CD8-positive, alpha-beta memory T cell (primary cell): ENCODE measurements at regions not wholly inside any gene's neighbourhood (a gene's known extent, or its start where the extent isn't known, plus 50 kb on each side); places are given as distances from the start of the nearest gene placed in this dataset.
A peak's percentile ranks its signal among the peaks of the same experiment; 100 is the strongest.
"Not testable (repeated sequence)": the region's sequence is repeated elsewhere in the genome, so short reads cannot be mapped to it uniquely, and the experiment has no call there.

Source experiments
- CTCF ChIA-PET: fragments of 350-600 bp; sonication (Branson Sonifier 250); formaldehyde crosslinking; loops from one replicate; lab custom pipeline; 2021; ENCODE audit warnings: antibody characterized with exemption; lab: Charles Lee
- POLR2A ChIA-PET: fragments of 350-600 bp; sonication (Branson Sonifier 250); formaldehyde crosslinking; loops from one replicate; lab custom pipeline; 2021; ENCODE audit warnings: antibody characterized with exemption; lab: Charles Lee
- DNase-seq, 5 donors: peaks; one replicate each; pipeline versions ENCODE4 v3.0.0 to v3.0.0-alpha.2; 2020 to 2022; ENCODE audit warnings: mixed read lengths in 1 of 5
- H3K27ac ChIP-seq: one replicate; pipeline ENCODE4 v1.7.0; 2013; ENCODE audit warnings: low read depth, mild to moderate bottlenecking, low read length, moderate library complexity
- H3K27me3 ChIP-seq: 2 replicates; pipeline ENCODE4 v1.7.0; 2013; ENCODE audit warnings: low read length, mild to moderate bottlenecking; ENCODE audit not compliant: insufficient read depth, poor library complexity, severe bottlenecking
- H3K36me3 ChIP-seq: 2 replicates; pipeline ENCODE4 v1.7.0; 2013; ENCODE audit warnings: mild to moderate bottlenecking, low read length, moderate library complexity; ENCODE audit not compliant: insufficient read depth
- H3K4me1 ChIP-seq: 2 replicates; pipeline ENCODE4 v1.7.0; 2013; ENCODE audit warnings: mild to moderate bottlenecking, low read length, moderate library complexity; ENCODE audit not compliant: insufficient read depth
- H3K4me3 ChIP-seq: 2 replicates; pipeline ENCODE4 v1.7.0; 2013; ENCODE audit warnings: mild to moderate bottlenecking, low read length
- H3K9me3 ChIP-seq: 2 replicates; pipeline ENCODE4 v1.7.0; 2013; ENCODE audit warnings: mild to moderate bottlenecking, low read length
- H3K27ac Mint-ChIP-seq, 8 donors: one replicate each; pipeline ENCODE4 v1.8.0; 2020 to 2021; ENCODE audit warnings: mixed read lengths in 8 of 8, mild to moderate bottlenecking in 6 of 8, inconsistent platforms in 3 of 8, moderate library complexity in 3 of 8
- H3K27me3 Mint-ChIP-seq, 2 donors: one replicate each; pipeline ENCODE4 v1.8.0; 2020 to 2021; ENCODE audit warnings: mixed read lengths in 2 of 2, mild to moderate bottlenecking in 1 of 2, moderate library complexity in 1 of 2
- H3K36me3 Mint-ChIP-seq, 3 donors: one replicate each; pipeline ENCODE4 v1.8.0; 2020 to 2021; ENCODE audit warnings: mixed read lengths in 3 of 3, inconsistent platforms in 1 of 3, mild to moderate bottlenecking in 1 of 3
- H3K4me1 Mint-ChIP-seq, 3 donors: one replicate each; pipeline ENCODE4 v1.8.0; 2020 to 2021; ENCODE audit warnings: mixed read lengths in 3 of 3, inconsistent platforms in 1 of 3, mild to moderate bottlenecking in 1 of 3
- H3K4me3 Mint-ChIP-seq, 7 donors: one replicate each; pipeline ENCODE4 v1.8.0; 2020 to 2021; ENCODE audit warnings: mixed read lengths in 7 of 7, mild to moderate bottlenecking in 6 of 7, moderate library complexity in 4 of 7, inconsistent platforms in 2 of 7
- H3K9me3 Mint-ChIP-seq, 5 donors: one replicate each; pipeline ENCODE4 v1.8.0; 2020 to 2022; ENCODE audit warnings: mixed read lengths in 5 of 5, mild to moderate bottlenecking in 3 of 5, moderate library complexity in 2 of 5, inconsistent platforms in 1 of 5

- CTCF ChIA-PET, result interaction anchor here (1.3 kb wide), 1 partner anchor 9 kb away, joined by 3 read pairs; no protein-coding TSS in a partner anchor
Measured at GRCh38 chr1:171397851-171398469, 84.0 kb downstream of the FMO4 start.

DNA sequence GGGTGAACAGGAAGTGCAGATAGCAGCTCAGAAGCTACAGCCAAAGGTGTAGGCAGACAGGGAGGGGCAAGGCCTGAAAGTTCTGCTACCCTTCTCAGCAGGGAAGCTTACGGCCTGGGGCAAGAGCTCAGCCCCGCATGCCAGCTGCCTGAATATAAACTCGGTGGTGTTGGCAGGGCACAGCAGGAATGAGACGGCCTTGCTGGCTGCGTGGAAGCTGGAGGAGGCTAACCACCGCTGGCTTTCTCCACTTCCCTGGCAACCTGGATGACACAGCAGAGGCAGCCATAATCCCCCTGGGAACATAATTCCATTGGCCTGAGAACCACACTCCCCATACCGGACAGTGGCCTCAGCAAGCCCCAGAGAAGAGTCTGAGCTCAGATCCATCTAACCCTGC lies 81.9 kb upstream of the PRRC2C start:
- CTCF ChIA-PET, result interaction anchor here (1.2 kb wide), 2 partner anchors 14 to 89 kb away, joined by 3 read pairs; partner anchors contain the start of gene FMO4
- no peak overlapping the region for H3K27ac Mint-ChIP-seq

More at GRCh38 chr1:171397851-171398469, 84.0 kb downstream of the FMO4 start:
- H3K27me3 ChIP-seq, result no peaks in the 10 kb centered on the region
- no peaks in the 10 kb centered on the region for H3K36me3 ChIP-seq
- Mint-ChIP-seq H3K27ac (no peak overlapping the region), H3K36me3 (no peaks in the 10 kb centered on the region), H3K4me3 (no peak overlapping the region), H3K27me3 (peaks cover 9 to 34% of the 10 kb centered on the region in 2 donors), H3K9me3 (peaks cover 0 to 3% (median 0%) of the 10 kb centered on the region in 5 donors), H3K4me1 (peaks cover 0 to 3% (median 0%) of the 10 kb centered on the region in 3 donors)
- POLR2A ChIA-PET, result no interaction called here
- no peaks in the 10 kb centered on the region for H3K4me1 ChIP-seq
- no peaks in the 10 kb centered on the region for H3K9me3 ChIP-seq
- no peak overlapping the region for H3K4me3 ChIP-seq
- no peak overlapping the region for H3K27ac ChIP-seq
- DNase-seq, result no peak

DNA sequence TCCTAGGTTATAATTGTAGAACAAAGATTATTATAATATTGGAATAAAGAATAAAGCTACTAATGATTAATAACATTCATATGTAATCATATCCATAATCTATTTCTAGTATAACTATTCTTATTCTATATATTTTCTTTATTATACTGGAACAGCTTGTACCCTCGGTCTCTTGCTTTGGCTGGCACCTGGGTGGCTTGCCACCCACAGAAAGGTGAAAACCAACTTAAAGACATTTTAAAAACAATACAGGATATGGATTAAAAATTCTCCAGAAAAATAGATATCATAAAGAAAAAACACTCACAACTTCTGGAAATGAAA lies 80.0 kb upstream of the PRRC2C start:
- DNase-seq, result no peak
- H3K4me1 ChIP-seq, result no peaks in the 10 kb centered on the region
- no peak overlapping the region for H3K27ac ChIP-seq
- peaks cover 0 to 5% (median 0%) of the 10 kb centered on the region in 3 donors for H3K4me1 Mint-ChIP-seq
- no peak overlapping the region for H3K4me3 Mint-ChIP-seq
- ChIA-PET CTCF (no interaction called here), POLR2A (no interaction called here)
- no peaks in the 10 kb centered on the region for H3K27me3 ChIP-seq
- H3K36me3 ChIP-seq, result no peaks in the 10 kb centered on the region
- H3K27me3 Mint-ChIP-seq, result peaks cover 18 to 20% of the 10 kb centered on the region in 2 donors
- no peaks in the 10 kb centered on the region for H3K9me3 ChIP-seq
- peaks cover 7 to 16% (median 13%) of the 10 kb centered on the region in 5 donors for H3K9me3 Mint-ChIP-seq
- H3K27ac Mint-ChIP-seq, result no peak overlapping the region
- peaks cover 0 to 11% (median 3%) of the 10 kb centered on the region in 3 donors for H3K36me3 Mint-ChIP-seq
- no peak overlapping the region for H3K4me3 ChIP-seq

More for the DNA sequence above, 81.9 kb upstream of the PRRC2C start:
- Histone ChIP-seq H3K4me3 (no peak overlapping the region), H3K9me3 (no peaks in the 10 kb centered on the region), H3K27ac (no peak overlapping the region), H3K4me1 (no peaks in the 10 kb centered on the region), H3K27me3 (no peaks in the 10 kb centered on the region), H3K36me3 (no peaks in the 10 kb centered on the region)
- POLR2A ChIA-PET, result no interaction called here
- DNase-seq, result no peak
- H3K27me3 Mint-ChIP-seq, result peaks cover 14 to 29% of the 10 kb centered on the region in 2 donors
- H3K4me1 Mint-ChIP-seq, result peaks cover 0 to 5% (median 0%) of the 10 kb centered on the region in 3 donors
- peaks cover 0 to 11% (median 3%) of the 10 kb centered on the region in 3 donors for H3K36me3 Mint-ChIP-seq
- peaks cover 7 to 16% (median 13%) of the 10 kb centered on the region in 5 donors for H3K9me3 Mint-ChIP-seq
- no peak overlapping the region for H3K4me3 Mint-ChIP-seq

- H3K4me1 ChIP-seq, CTCF ChIA-PET, POLR2A ChIA-PET, H3K9me3 Mint-ChIP-seq, DNase-seq, H3K36me3 Mint-ChIP-seq, H3K4me3 Mint-ChIP-seq, H3K4me3 ChIP-seq, H3K36me3 ChIP-seq, H3K4me1 Mint-ChIP-seq, H3K27me3 ChIP-seq, H3K27ac Mint-ChIP-seq, H3K27ac ChIP-seq, H3K9me3 ChIP-seq: not testable (repeated sequence)
- H3K27me3 Mint-ChIP-seq, result peaks cover 1 to 13% of the 10 kb centered on the region in 2 donors
Measured at GRCh38 chr1:171413557-171413956, 71.8 kb upstream of the PRRC2C start.

DNA sequence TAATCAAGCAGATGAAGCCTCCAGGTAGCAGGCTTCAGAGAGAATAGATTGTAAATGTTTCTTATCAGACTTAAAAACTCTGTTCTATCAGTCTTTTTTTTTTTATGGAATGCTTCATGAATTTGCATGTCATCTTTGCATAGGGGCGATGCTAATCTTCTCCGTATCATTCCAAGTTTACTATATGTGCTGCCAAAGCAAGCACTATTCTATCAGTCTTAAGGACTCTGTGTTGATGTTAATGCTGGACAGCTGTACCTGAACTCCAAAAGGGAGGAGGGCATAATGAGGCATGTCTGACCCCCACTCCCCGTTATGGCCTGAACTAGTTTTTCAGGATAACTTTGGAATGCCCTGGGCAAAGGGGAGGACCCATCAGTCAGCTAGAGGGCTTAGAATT lies 66.8 kb upstream of the PRRC2C start:
- Mint-ChIP-seq H3K27ac (peak overlapping the region in 3 of 8 donors; percentile 27 to 96 (median 36)), H3K36me3 (no peaks in the 10 kb centered on the region), H3K27me3 (no peaks in the 10 kb centered on the region), H3K4me3 (no peak overlapping the region), H3K4me1 (peaks cover 12 to 32% (median 28%) of the 10 kb centered on the region in 3 donors), H3K9me3 (no peaks in the 10 kb centered on the region)
- H3K27ac ChIP-seq, result no peak overlapping the region
- no peak overlapping the region for H3K4me3 ChIP-seq
- no peak for DNase-seq
- no peaks in the 10 kb centered on the region for H3K27me3 ChIP-seq
- no peaks in the 10 kb centered on the region for H3K9me3 ChIP-seq
- peaks cover 8% of the 10 kb centered on the region for H3K4me1 ChIP-seq
- ChIA-PET CTCF (interaction anchor here (1.4 kb wide), 1 partner anchor 67 kb away, joined by 3 read pairs; the partner anchor contains the start of gene PRRC2C), POLR2A (no interaction called here)
- no peaks in the 10 kb centered on the region for H3K36me3 ChIP-seq

DNA sequence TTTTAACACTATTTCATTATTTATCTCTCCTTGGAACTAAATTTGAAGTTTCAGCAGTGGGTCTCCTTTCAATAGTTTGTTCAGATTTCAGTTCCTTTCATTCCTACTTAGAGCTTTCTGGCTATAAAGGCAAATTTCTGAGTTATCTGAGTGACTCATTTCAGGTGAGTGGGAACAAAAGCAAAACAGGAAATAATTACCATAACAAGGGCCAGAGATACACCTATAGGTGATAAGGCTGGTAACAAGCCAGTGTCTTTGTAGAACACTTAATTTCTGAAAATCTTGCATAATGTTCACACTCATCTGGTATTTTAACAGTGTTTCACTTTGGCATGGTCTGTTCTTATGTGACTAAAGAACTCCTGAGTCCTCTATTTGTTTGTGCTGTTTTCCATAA lies 64.5 kb upstream of the PRRC2C start:
- no peak overlapping the region for H3K4me3 ChIP-seq
- Mint-ChIP-seq H3K27me3 (peaks cover 2 to 3% of the 10 kb centered on the region in 2 donors), H3K36me3 (no peaks in the 10 kb centered on the region), H3K4me3 (peak overlapping the region in 5 of 7 donors; percentile 41 to 74 (median 60)), H3K27ac (peak overlapping the region in 7 of 8 donors; percentile 11 to 88 (median 78)), H3K9me3 (peaks cover 0 to 2% (median 0%) of the 10 kb centered on the region in 5 donors), H3K4me1 (peaks cover 12 to 32% (median 28%) of the 10 kb centered on the region in 3 donors)
- no peaks in the 10 kb centered on the region for H3K36me3 ChIP-seq
- peaks cover 8% of the 10 kb centered on the region for H3K4me1 ChIP-seq
- CTCF ChIA-PET, result no interaction called here
- POLR2A ChIA-PET, result no interaction called here
- H3K27me3 ChIP-seq, result no peaks in the 10 kb centered on the region
- no peak for DNase-seq
- H3K9me3 ChIP-seq, result no peaks in the 10 kb centered on the region
- no peak overlapping the region for H3K27ac ChIP-seq

DNA sequence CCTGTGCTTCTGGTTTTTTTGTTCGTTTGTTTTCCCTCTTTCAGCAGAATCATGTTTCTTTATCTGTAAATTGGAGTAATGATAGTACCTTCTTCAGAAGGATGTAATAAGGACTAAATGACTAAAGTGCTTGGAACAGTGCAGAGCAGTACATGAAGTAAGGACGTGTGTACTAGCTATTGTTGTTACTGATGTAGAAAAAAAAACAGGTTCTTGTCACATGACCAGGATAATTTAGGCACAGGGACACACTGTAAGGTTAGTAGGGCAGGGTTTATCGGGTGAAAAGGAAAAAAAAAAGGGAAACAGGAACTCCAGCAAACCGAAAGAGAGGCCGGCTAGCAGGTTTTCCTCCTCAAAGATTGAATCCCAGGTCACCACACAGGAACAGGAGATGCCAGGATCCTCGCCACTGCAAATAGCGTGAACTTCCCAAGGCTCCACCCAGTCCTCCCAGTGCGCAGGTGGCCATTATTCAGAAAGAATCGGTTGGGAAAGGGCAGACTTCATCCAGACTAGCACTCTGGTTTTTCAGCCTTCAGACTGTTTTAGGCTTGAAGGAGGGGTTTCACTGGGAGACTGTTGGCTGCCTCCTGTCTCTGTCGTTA lies 63.8 kb upstream of the PRRC2C start:
- H3K4me1 Mint-ChIP-seq, result peaks cover 12 to 32% (median 28%) of the 10 kb centered on the region in 3 donors
- H3K27ac Mint-ChIP-seq, result peak overlapping the region in 4 of 8 donors; percentile 12 to 67 (median 17)
- no peaks in the 10 kb centered on the region for H3K36me3 ChIP-seq
- peaks cover 0 to 2% (median 0%) of the 10 kb centered on the region in 5 donors for H3K9me3 Mint-ChIP-seq
- no peak overlapping the region for H3K4me3 ChIP-seq
- ChIA-PET CTCF (no interaction called here), POLR2A (no interaction called here)
- no peak overlapping the region for H3K27ac ChIP-seq
- no peaks in the 10 kb centered on the region for H3K36me3 Mint-ChIP-seq
- H3K27me3 Mint-ChIP-seq, result peaks cover 2 to 3% of the 10 kb centered on the region in 2 donors
- no peaks in the 10 kb centered on the region for H3K27me3 ChIP-seq
- no peak overlapping the region for H3K4me3 Mint-ChIP-seq
- DNase-seq, result no peak
- H3K9me3 ChIP-seq, result no peaks in the 10 kb centered on the region
- peaks cover 8% of the 10 kb centered on the region for H3K4me1 ChIP-seq

DNA sequence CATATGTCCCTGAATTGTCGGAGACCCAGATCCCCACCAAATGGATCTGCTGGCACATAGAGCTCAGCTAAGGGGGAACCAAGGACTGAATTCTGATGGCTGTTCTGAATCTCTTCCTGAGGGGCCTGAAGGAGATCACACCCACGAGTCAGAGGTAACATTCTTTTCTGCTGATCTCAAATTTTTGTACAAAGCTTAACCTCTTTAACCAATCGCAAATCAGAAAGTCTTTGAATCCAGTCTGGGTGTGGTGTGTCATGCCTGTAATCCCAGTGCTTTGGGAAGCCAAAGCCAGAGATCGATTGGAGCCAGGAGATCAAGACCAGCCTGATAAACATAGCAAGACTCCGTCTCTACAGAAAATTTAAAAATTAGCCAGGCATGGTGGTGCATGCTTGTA lies 62.8 kb upstream of the PRRC2C start:
- Mint-ChIP-seq H3K4me1 (peaks cover 12 to 32% (median 28%) of the 10 kb centered on the region in 3 donors), H3K9me3 (peaks cover 0 to 2% (median 0%) of the 10 kb centered on the region in 5 donors), H3K27ac (no peak overlapping the region), H3K27me3 (peaks cover 2 to 3% of the 10 kb centered on the region in 2 donors), H3K36me3 (no peaks in the 10 kb centered on the region), H3K4me3 (no peak overlapping the region)
- Histone ChIP-seq H3K9me3 (no peaks in the 10 kb centered on the region), H3K27me3 (no peaks in the 10 kb centered on the region), H3K4me3 (no peak overlapping the region), H3K4me1 (peaks cover 8% of the 10 kb centered on the region), H3K27ac (no peak overlapping the region), H3K36me3 (no peaks in the 10 kb centered on the region)
- DNase-seq, result no peak
- CTCF ChIA-PET, result no interaction called here
- POLR2A ChIA-PET, result no interaction called here
